ENCODE measurements at regions not wholly inside any gene's neighbourhood (a gene's known extent, or its start where the extent isn't known, plus 50 kb on each side); places are given as distances from the start of the nearest gene placed in this dataset.

DNA sequence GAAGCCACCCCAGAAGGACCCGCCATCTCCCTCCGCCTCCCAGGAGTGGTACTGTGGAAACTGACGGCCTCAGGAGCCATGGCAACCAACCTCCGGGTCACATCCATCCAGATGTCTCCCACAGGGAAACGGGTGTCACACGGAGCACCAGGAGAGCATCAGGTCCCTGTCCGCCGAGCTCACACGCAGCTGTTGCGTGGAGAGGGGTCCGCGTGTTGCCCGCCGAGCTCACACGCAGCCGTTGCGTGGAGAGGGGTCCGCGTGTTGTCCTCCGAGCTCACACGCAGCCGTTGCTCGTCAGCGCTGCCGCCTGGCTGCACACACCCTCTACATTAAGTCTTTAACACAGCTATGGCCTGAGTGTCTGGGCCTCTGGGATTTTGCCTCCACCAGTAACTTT, 311.1 kb upstream of the SHH start:
- TF ChIP-seq MXI1 (IDR thresholded peaks at IDR 0.05; ENCODE audit: borderline replicate concordance, low read depth, low read length) (no peak), NFE2L2 (IDR thresholded peaks at IDR 0.05; ENCODE audit: low read depth, low read length) (no peak)
